ENCODE measurements at regions not wholly inside any gene's neighbourhood (a gene's known extent, or its start where the extent isn't known, plus 50 kb on each side); places are given as distances from the start of the nearest gene placed in this dataset.
"Not testable (repeated sequence)": the region's sequence is repeated elsewhere in the genome, so short reads cannot be mapped to it uniquely, and the experiment has no call there.

DNA sequence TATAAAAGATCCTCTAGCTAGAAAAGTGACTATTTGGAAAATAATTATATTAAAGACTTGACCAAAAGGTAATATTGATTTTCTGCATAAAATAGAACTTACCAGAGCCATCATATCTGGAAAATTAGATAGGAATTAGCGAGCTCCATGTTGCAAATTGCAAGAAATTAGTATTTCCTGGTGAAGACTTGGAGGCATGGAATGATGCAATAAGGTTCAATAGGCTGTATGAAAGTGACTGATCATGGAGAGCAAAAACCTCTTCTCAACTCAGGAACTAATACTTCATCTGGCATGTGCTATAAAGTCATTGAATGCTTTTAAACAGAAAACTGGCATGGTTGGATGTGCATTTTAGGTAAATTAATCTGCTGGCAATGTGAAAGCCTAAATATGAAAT lies 66.3 kb upstream of the UFM1 start:
- no peak for DNase-seq (ENCODE audit: low read depth in 2 of 2)

GRCh38 chr13:38265132-38265497 lies 84.5 kb upstream of the UFM1 start:
- no peak for DNase-seq (ENCODE audit: low read depth in 2 of 2)

GRCh38 chr13:38264363-38265131 lies 85.1 kb upstream of the UFM1 start:
- DNase-seq (ENCODE audit: low read depth in 2 of 2), result no peak

DNA sequence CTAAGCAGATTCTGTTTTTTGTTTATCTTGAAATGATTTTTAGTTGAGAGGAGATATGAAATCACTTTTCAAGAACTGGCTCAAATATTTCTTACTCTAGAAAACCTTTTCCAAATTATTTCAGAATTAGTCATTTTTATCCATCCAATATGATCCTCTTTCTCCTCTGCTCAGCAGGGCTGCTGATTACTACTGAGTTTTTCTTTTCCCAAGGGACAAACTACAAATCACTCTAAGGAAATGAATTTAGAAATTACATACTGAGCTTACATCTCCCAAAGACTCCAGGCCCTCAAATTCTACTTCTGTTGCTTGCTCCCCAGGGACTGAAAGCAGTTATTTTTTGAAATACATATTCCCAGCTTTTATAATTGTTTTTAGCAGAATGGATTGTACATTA lies 87.4 kb upstream of the UFM1 start:
- peak; percentile 78 to 81 for DNase-seq (ENCODE audit: low read depth in 2 of 2)

- DNase-seq (ENCODE audit: low read depth in 2 of 2), result no peak
These were observed 94.1 kb upstream of the UFM1 start for GRCh38 chr13:38255600-38255999.

DNA sequence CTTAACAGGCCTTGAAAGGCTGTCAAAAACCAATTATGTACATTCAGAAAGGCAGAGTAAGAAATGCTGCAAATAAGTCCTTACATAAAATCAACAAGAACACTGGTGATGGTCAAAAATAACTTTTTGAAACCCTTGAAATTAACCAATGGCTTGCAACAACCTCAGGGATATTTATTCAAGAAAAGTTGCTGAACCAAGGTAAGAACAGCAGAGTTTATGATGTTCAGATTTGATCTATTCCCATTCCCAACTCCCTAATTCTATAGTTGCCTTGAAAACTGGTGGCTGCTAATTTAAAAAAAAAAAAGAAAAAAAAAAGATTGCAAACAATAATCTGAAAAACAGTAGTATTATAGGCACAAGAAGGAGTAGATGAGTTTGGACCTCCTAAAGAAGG lies 109.8 kb upstream of the UFM1 start:
- DNase-seq (ENCODE audit: low read depth in 2 of 2), result no peak

GRCh38 chr13:38228322-38228721 lies 121.3 kb upstream of the UFM1 start:
- no peak for DNase-seq (ENCODE audit: low read depth in 2 of 2)

GRCh38 chr13:38226496-38226895 lies 123.2 kb upstream of the UFM1 start:
- DNase-seq (ENCODE audit: low read depth in 2 of 2), result no peak

- peak; percentile 9 to 25 for DNase-seq (ENCODE audit: low read depth in 2 of 2)
These were observed 126.6 kb upstream of the UFM1 start for GRCh38 chr13:38223089-38223488.

GRCh38 chr13:38221120-38221519 lies 128.5 kb upstream of the UFM1 start:
- not testable (repeated sequence) for DNase-seq (ENCODE audit: low read depth in 2 of 2)

DNA sequence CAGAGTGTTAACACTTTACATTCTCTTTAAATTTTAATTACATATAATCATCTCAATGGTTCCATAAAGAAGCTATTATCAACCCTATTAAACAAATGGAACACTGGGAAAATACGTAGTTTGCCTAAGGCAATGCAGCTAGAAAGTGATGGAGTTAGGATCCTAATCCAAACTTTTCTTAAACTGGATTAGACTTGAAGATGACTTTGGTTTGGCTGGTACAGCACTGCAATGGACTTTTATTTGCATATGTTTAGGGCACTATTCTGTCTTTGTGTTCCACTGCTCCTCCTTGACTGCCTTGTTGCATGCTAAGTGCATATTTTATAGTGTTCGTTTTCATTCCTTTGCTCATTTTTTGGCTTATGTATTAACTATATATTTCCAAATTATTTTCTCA lies 133.5 kb upstream of the UFM1 start:
- no peak for DNase-seq (ENCODE audit: low read depth in 2 of 2)

- DNase-seq (ENCODE audit: low read depth in 2 of 2), result peak; percentile 53 to 57
These were observed 136.3 kb upstream of the UFM1 start for GRCh38 chr13:38213314-38213713.

GRCh38 chr13:38210928-38211596 lies 138.6 kb upstream of the UFM1 start:
- DNase-seq (ENCODE audit: low read depth in 2 of 2), result no peak

- DNase-seq (ENCODE audit: low read depth in 2 of 2), result no peak
These were observed 145.1 kb upstream of the UFM1 start for GRCh38 chr13:38204556-38204955.

DNA sequence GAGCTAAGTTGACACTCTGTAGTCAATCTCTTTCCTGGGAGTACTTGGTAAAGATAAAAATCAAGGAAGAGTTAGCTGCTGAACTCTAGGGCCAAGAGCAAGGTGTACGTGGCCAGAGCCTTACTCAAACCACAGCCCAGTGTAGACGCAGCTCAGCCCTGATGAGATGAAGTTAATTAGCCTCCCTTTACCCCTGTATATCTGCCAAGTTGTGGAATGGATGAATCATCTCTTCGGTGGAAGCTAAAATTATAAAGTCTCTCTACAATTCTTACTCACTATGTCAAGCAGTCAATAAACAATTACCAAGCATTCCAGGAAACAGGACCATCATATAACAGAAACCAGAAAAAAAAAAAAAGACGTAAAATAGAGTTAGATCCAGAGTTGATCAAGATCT lies 146.9 kb upstream of the UFM1 start:
- DNase-seq (ENCODE audit: low read depth in 2 of 2), result peak; percentile 57 to 65

DNA sequence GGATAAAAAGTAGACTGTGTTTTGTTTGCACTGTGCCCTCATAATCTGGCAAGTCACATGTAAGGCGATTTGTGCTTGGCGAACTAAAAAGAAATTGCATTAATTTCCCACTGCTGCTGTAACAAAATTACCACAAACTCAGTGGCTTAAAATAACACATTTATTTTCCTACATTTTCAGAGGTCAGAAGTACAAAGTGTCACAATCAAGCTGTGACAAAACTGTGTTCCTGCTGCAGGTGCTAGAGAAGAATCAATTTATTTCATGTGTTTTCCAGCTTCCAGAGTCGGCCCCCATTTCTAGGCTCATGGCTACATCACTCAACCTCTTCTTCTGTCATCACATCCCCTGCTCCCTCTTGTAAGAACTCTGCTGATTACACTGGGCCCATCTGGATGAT lies 158.6 kb upstream of the UFM1 start:
- DNase-seq (ENCODE audit: low read depth in 2 of 2), result no peak

DNA sequence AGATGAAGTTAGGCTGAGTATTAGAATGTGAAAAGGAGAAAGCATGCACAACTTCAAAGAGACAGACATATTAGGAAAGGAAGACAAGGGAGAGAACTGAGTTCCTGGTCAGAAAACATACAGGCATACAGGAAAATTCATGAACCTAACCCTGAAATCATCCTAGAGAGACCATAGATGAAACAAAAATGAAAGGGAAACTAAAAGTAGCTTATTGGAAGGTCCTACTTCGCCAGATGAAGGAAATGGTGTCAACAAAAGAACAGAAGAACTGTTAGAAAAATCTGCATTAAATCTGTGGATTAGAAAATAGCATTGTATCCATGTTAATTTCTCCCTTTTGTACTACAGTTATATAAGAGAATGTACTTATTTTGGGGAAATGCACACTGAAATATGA lies 169.0 kb upstream of the UFM1 start:
- no peak for DNase-seq (ENCODE audit: low read depth in 2 of 2)

DNA sequence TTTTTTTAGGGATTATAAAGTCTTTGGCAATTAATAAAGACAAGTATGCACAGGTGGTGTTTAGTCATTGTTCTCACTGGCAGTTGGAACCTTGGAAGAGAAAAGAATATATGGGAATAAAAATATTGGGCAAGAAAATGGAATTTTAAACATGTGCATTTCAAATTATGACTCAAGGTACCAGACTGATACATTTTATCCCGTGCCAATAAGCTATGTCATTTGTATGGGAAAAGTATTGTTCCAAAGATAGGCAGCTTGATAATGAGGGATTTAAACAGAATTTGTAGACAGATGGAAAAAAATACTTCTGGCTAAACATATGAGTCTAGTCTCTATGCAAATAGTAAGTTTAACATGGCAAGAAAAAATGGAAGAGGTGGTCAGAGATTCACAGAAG lies 169.5 kb upstream of the UFM1 start:
- DNase-seq (ENCODE audit: low read depth in 2 of 2), result peak; percentile 40 to 44

- DNase-seq (ENCODE audit: low read depth in 2 of 2), result no peak
These were observed 173.0 kb upstream of the UFM1 start for GRCh38 chr13:38176664-38177063.

DNA sequence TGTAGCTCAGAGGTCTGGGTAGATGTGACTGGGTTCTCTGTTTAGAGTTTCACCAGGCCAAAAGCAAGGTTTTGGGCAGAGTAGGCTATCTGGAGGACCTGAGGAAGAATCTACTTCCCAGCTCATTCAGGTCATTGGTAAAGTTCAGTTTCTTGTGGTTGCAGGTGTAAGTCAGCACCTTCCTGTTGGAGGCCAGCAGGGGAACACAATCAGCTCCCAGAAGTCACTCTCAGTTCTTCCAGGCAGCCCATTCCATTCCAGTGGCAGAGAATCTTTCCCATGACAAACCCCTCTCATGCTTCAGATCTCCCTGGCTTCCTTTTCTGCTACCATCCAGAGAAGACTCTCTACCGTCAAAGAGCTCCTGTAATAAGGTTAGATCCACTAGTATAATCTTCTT lies 176.2 kb upstream of the UFM1 start:
- no peak for DNase-seq (ENCODE audit: low read depth in 2 of 2)

- no peak for DNase-seq (ENCODE audit: low read depth in 2 of 2)
These were observed 182.4 kb upstream of the UFM1 start for GRCh38 chr13:38167164-38167822.

GRCh38 chr13:38166116-38166515 lies 183.5 kb upstream of the UFM1 start:
- DNase-seq (ENCODE audit: low read depth in 2 of 2), result peak; percentile 55 to 59

- no peak for DNase-seq (ENCODE audit: low read depth in 2 of 2)
These were observed 189.5 kb upstream of the UFM1 start for GRCh38 chr13:38160131-38160530.
